Gastroesophageal sphincter (tissue), 3 donors: ENCODE measurements at regions not wholly inside any gene's neighbourhood (a gene's known extent, or its start where the extent isn't known, plus 50 kb on each side); places are given as distances from the start of the nearest gene placed in this dataset.
"Not testable (repeated sequence)": the region's sequence is repeated elsewhere in the genome, so short reads cannot be mapped to it uniquely, and the experiment has no call there.

ENCODE experiments used
- EP300 ChIP-seq: sonication (generic); formaldehyde crosslinking; IDR thresholded peaks from one replicate; pipeline ENCODE4 v1.6.1; 2017; ENCODE audit warnings: antibody characterized with exemption, mild to moderate bottlenecking
- POLR2A ChIP-seq, 2 donors: fragments of 450-650 bp; IDR thresholded peaks; one replicate each; pipeline ENCODE4 v1.6.1; 2017; ENCODE audit warnings: antibody characterized with exemption in 2 of 2, mild to moderate bottlenecking in 2 of 2, moderate library complexity in 1 of 2
- POLR2AphosphoS5 ChIP-seq: sonication (generic); formaldehyde crosslinking; IDR thresholded peaks from one replicate; pipeline ENCODE4 v1.6.1; 2017; ENCODE audit warnings: antibody characterized with exemption
- TF ChIP-seq, protein P1 (sequence below), 4 experiments: fragments of 200-600 bp in 2 of 4; fragments of 450-650 bp in 2 of 4; sonication (generic) in 1 of 4; IDR thresholded peaks; one replicate each; pipeline ENCODE4 v1.5.1; 2017 to 2019; ENCODE audit warnings: antibody characterized with exemption in 4 of 4, mild to moderate bottlenecking in 2 of 4, moderate library complexity in 2 of 4

DNA sequence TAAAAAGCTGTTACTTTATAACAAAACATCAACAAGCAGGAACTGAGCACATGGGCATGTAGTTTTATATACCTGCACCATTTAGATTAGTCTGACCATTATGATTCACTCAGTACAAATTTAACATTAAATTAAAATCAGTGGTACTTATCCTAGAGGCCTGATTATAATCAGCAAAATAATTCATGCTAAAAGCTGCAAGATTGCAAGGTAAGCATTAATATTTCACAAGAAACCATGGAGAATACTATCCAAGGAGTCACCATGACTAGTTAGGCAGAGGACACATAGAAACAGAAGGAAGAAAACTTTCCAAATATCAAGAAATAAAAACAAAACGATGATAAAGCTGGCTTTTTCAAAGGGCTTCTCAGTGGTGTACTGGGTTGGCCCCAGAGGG lies 297.5 kb downstream of the KLF13 start:
- TF ChIP-seq POLR2A (IDR thresholded peaks at IDR 0.05); EP300; POLR2AphosphoS5: not testable (repeated sequence)
- TF ChIP-seq, protein P1, sequence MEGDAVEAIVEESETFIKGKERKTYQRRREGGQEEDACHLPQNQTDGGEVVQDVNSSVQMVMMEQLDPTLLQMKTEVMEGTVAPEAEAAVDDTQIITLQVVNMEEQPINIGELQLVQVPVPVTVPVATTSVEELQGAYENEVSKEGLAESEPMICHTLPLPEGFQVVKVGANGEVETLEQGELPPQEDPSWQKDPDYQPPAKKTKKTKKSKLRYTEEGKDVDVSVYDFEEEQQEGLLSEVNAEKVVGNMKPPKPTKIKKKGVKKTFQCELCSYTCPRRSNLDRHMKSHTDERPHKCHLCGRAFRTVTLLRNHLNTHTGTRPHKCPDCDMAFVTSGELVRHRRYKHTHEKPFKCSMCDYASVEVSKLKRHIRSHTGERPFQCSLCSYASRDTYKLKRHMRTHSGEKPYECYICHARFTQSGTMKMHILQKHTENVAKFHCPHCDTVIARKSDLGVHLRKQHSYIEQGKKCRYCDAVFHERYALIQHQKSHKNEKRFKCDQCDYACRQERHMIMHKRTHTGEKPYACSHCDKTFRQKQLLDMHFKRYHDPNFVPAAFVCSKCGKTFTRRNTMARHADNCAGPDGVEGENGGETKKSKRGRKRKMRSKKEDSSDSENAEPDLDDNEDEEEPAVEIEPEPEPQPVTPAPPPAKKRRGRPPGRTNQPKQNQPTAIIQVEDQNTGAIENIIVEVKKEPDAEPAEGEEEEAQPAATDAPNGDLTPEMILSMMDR (IDR thresholded peaks at IDR 0.05) = not testable (repeated sequence)
